CD4-positive, CD25-positive, alpha-beta regulatory T cell (primary cell): ENCODE measurements at regions not wholly inside any gene's neighbourhood (a gene's known extent, or its start where the extent isn't known, plus 50 kb on each side); places are given as distances from the start of the nearest gene placed in this dataset.

Source experiments
- ATAC-seq, 2 donors: fragments of 150-1000 bp; cut with Tn5 transposase; one replicate each; pipeline ENCODE4 v1.10.0; 2021; ENCODE audit warnings: low read depth in 2 of 2, moderate number of reproducible peaks in 2 of 2, moderate library complexity in 1 of 2
- DNase-seq, 3 donors: peaks; one replicate each; pipeline versions ENCODE4 v3.0.0 to v3.0.0-alpha.2; 2012 to 2022; ENCODE audit warnings: mixed read lengths in 1 of 3
- H3K27ac ChIP-seq: one replicate; pipeline ENCODE4 v1.7.0; 2013; ENCODE audit warnings: mild to moderate bottlenecking, low read length; ENCODE audit not compliant: insufficient read depth, poor library complexity, severe bottlenecking
- H3K27me3 ChIP-seq: one replicate; pipeline ENCODE4 v1.7.0; 2013; ENCODE audit warnings: low read length; ENCODE audit not compliant: control insufficient read depth, insufficient read depth
- H3K36me3 ChIP-seq: one replicate; pipeline ENCODE4 v1.7.0; 2013; ENCODE audit warnings: mild to moderate bottlenecking, low read length, moderate library complexity; ENCODE audit not compliant: control insufficient read depth, insufficient read depth
- H3K4me1 ChIP-seq: 2 replicates; pipeline ENCODE4 v1.7.0; 2013; ENCODE audit warnings: mild to moderate bottlenecking, low read length; ENCODE audit not compliant: insufficient read depth, control insufficient read depth, poor library complexity, severe bottlenecking
- H3K4me3 ChIP-seq: one replicate; pipeline ENCODE4 v1.7.0; 2013; ENCODE audit warnings: low read depth, mild to moderate bottlenecking, low read length, moderate library complexity
- H3K9me3 ChIP-seq, 2 experiments: 1 replicate in 1 of 2; 2 replicates in 1 of 2; pipeline ENCODE4 v1.7.0; 2013; ENCODE audit warnings: low read length in 2 of 2, mild to moderate bottlenecking in 1 of 2, moderate library complexity in 1 of 2; ENCODE audit not compliant: control insufficient read depth in 2 of 2
- H3K27ac Mint-ChIP-seq, 3 donors: one replicate each; pipeline ENCODE4 v1.8.0; 2020 to 2022; ENCODE audit warnings: mild to moderate bottlenecking in 3 of 3, mixed read lengths in 3 of 3, moderate library complexity in 2 of 3
- H3K27me3 Mint-ChIP-seq: one replicate; pipeline ENCODE4 v1.8.0; 2022; ENCODE audit warnings: mild to moderate bottlenecking, mixed read lengths
- H3K36me3 Mint-ChIP-seq: one replicate; pipeline ENCODE4 v1.8.0; 2020; ENCODE audit warnings: mixed read lengths
- H3K4me1 Mint-ChIP-seq, 4 donors: one replicate each; pipeline ENCODE4 v1.8.0; 2020 to 2022; ENCODE audit warnings: mixed read lengths in 4 of 4, mild to moderate bottlenecking in 1 of 4
- H3K4me3 Mint-ChIP-seq, 4 donors: one replicate each; pipeline ENCODE4 v1.8.0; 2020 to 2022; ENCODE audit warnings: mild to moderate bottlenecking in 4 of 4, mixed read lengths in 4 of 4, moderate library complexity in 3 of 4
- H3K9me3 Mint-ChIP-seq, 7 donors: one replicate each; pipeline ENCODE4 v1.8.0; 2020 to 2022; ENCODE audit warnings: mixed read lengths in 7 of 7, mild to moderate bottlenecking in 3 of 7, moderate library complexity in 2 of 7

GRCh38 chr9:10674586-10674985 is 61.8 kb upstream of the PTPRD start:
- ATAC-seq (no peak), DNase-seq (no peak)
- Mint-ChIP-seq H3K4me3 (no peak overlapping the region), H3K27me3 (no peaks in the 10 kb centered on the region), H3K27ac (no peak overlapping the region), H3K9me3 (peaks cover 0 to 46% (median 11%) of the 10 kb centered on the region in 7 donors), H3K4me1 (no peaks in the 10 kb centered on the region), H3K36me3 (no peaks in the 10 kb centered on the region)
- peaks cover 2 to 21% of the 10 kb centered on the region in 2 experiments for H3K9me3 ChIP-seq
- H3K4me3 ChIP-seq: no peak overlapping the region
- H3K27ac ChIP-seq: no peak overlapping the region
- H3K36me3 ChIP-seq: no peaks in the 10 kb centered on the region
- no peaks in the 10 kb centered on the region for H3K4me1 ChIP-seq
- H3K27me3 ChIP-seq: no peaks in the 10 kb centered on the region

GRCh38 chr9:10678010-10678409 is 65.2 kb upstream of the PTPRD start:
- Histone ChIP-seq H3K27me3 (no peaks in the 10 kb centered on the region), H3K27ac (no peak overlapping the region), H3K9me3 (peaks cover 2 to 14% of the 10 kb centered on the region in 2 experiments), H3K36me3 (no peaks in the 10 kb centered on the region), H3K4me3 (no peak overlapping the region), H3K4me1 (no peaks in the 10 kb centered on the region)
- DNase-seq (no peak), ATAC-seq (no peak)
- no peaks in the 10 kb centered on the region for H3K4me1 Mint-ChIP-seq
- H3K4me3 Mint-ChIP-seq: no peak overlapping the region
- H3K36me3 Mint-ChIP-seq: no peaks in the 10 kb centered on the region
- peaks cover 3 to 38% (median 10%) of the 10 kb centered on the region in 7 donors for H3K9me3 Mint-ChIP-seq
- H3K27ac Mint-ChIP-seq: no peak overlapping the region
- H3K27me3 Mint-ChIP-seq: no peaks in the 10 kb centered on the region

DNA sequence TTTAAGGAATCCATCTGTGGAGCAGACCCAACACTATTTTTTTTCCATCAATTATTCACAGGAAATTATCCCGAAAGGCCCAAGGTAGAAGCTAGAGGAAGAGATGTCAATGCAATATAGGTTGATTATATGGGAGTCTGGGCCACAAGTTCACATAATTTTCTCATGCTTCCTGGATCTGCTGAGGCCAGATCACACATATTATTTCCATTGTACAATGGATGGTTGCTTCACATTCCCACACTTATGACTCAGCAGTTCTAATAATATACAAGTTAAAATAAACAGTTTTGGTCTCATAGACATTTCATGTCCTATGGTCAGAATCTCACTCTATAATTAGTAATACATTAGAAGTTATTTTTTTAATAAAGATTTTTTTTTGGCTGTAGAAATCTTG is 66.0 kb upstream of the PTPRD start:
- DNase-seq (no peak), ATAC-seq (no peak)
- H3K27me3 Mint-ChIP-seq: no peaks in the 10 kb centered on the region
- no peaks in the 10 kb centered on the region for H3K27me3 ChIP-seq
- no peak overlapping the region for H3K27ac Mint-ChIP-seq
- peaks cover 3 to 33% (median 7%) of the 10 kb centered on the region in 7 donors for H3K9me3 Mint-ChIP-seq
- peaks cover 2 to 11% of the 10 kb centered on the region in 2 experiments for H3K9me3 ChIP-seq
- H3K27ac ChIP-seq: no peak overlapping the region
- H3K36me3 Mint-ChIP-seq: no peaks in the 10 kb centered on the region
- no peak overlapping the region for H3K4me3 Mint-ChIP-seq
- H3K36me3 ChIP-seq: no peaks in the 10 kb centered on the region
- H3K4me3 ChIP-seq: no peak overlapping the region
- no peaks in the 10 kb centered on the region for H3K4me1 Mint-ChIP-seq
- no peaks in the 10 kb centered on the region for H3K4me1 ChIP-seq

DNA sequence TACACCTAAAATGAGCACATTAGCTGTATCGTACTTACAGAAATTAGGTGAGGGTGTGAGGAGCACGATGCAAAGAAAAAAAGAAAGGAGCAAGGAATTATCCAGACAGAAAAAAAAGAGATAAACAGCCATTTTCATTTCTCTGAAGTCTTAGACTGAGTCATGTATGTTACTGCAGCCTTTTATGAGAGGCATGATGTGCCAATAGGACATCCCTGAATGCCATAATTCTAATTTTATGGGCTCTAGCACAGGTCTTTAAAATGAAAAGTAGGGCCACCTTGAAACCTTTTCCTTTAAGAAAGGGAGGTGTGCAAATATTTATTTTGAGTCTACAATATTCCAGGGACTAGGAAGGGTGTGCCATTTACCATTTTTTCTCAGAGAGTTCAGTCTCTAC is 74.1 kb upstream of the PTPRD start:
- H3K36me3 Mint-ChIP-seq: no peaks in the 10 kb centered on the region
- H3K9me3 Mint-ChIP-seq: peaks cover 7 to 37% (median 15%) of the 10 kb centered on the region in 7 donors
- Histone ChIP-seq H3K27me3 (no peaks in the 10 kb centered on the region), H3K4me3 (no peak overlapping the region), H3K27ac (no peak overlapping the region), H3K4me1 (no peaks in the 10 kb centered on the region), H3K9me3 (peaks cover 3 to 13% of the 10 kb centered on the region in 2 experiments), H3K36me3 (no peaks in the 10 kb centered on the region)
- DNase-seq (no peak), ATAC-seq (no peak)
- no peak overlapping the region for H3K27ac Mint-ChIP-seq
- no peaks in the 10 kb centered on the region for H3K27me3 Mint-ChIP-seq
- no peak overlapping the region for H3K4me3 Mint-ChIP-seq
- peaks cover 0 to 5% (median 0%) of the 10 kb centered on the region in 4 donors for H3K4me1 Mint-ChIP-seq

GRCh38 chr9:10690546-10690945 is 77.7 kb upstream of the PTPRD start:
- ATAC-seq (no peak), DNase-seq (no peak)

GRCh38 chr9:10697044-10697443 is 84.2 kb upstream of the PTPRD start:
- Mint-ChIP-seq H3K4me1 (no peaks in the 10 kb centered on the region), H3K27ac (no peak overlapping the region), H3K9me3 (peaks cover 0 to 39% (median 14%) of the 10 kb centered on the region in 7 donors), H3K27me3 (no peaks in the 10 kb centered on the region), H3K36me3 (no peaks in the 10 kb centered on the region), H3K4me3 (no peak overlapping the region)
- no peak overlapping the region for H3K4me3 ChIP-seq
- ATAC-seq: no peak
- H3K27me3 ChIP-seq: no peaks in the 10 kb centered on the region
- H3K36me3 ChIP-seq: no peaks in the 10 kb centered on the region
- H3K9me3 ChIP-seq: peaks cover 3 to 4% of the 10 kb centered on the region in 2 experiments
- no peaks in the 10 kb centered on the region for H3K4me1 ChIP-seq
- DNase-seq: no peak
- H3K27ac ChIP-seq: no peak overlapping the region

More at GRCh38 chr9:10690546-10690945, 77.7 kb upstream of the PTPRD start:
- no peak overlapping the region for H3K27ac ChIP-seq
- peaks cover 6 to 17% of the 10 kb centered on the region in 2 experiments for H3K9me3 ChIP-seq
- H3K4me3 ChIP-seq: no peak overlapping the region
- H3K27me3 Mint-ChIP-seq: no peaks in the 10 kb centered on the region
- no peak overlapping the region for H3K4me3 Mint-ChIP-seq
- no peaks in the 10 kb centered on the region for H3K27me3 ChIP-seq
- no peaks in the 10 kb centered on the region for H3K36me3 ChIP-seq
- no peak overlapping the region for H3K27ac Mint-ChIP-seq
- peaks cover 7 to 35% (median 16%) of the 10 kb centered on the region in 7 donors for H3K9me3 Mint-ChIP-seq
- H3K36me3 Mint-ChIP-seq: no peaks in the 10 kb centered on the region
- peaks cover 0 to 5% (median 0%) of the 10 kb centered on the region in 4 donors for H3K4me1 Mint-ChIP-seq
- no peaks in the 10 kb centered on the region for H3K4me1 ChIP-seq

- H3K36me3 ChIP-seq: no peaks in the 10 kb centered on the region
- H3K27me3 Mint-ChIP-seq: no peaks in the 10 kb centered on the region
- H3K27ac Mint-ChIP-seq: no peak overlapping the region
- H3K4me1 Mint-ChIP-seq: no peaks in the 10 kb centered on the region
- no peak overlapping the region for H3K4me3 ChIP-seq
- no peaks in the 10 kb centered on the region for H3K27me3 ChIP-seq
- H3K27ac ChIP-seq: no peak overlapping the region
- ATAC-seq (no peak), DNase-seq (no peak)
- no peaks in the 10 kb centered on the region for H3K9me3 ChIP-seq
- H3K9me3 Mint-ChIP-seq: peaks cover 0 to 34% (median 10%) of the 10 kb centered on the region in 7 donors
- no peak overlapping the region for H3K4me3 Mint-ChIP-seq
- H3K4me1 ChIP-seq: no peaks in the 10 kb centered on the region
- H3K36me3 Mint-ChIP-seq: no peaks in the 10 kb centered on the region
These were observed 87.5 kb upstream of the PTPRD start for GRCh38 chr9:10700291-10700690.

DNA sequence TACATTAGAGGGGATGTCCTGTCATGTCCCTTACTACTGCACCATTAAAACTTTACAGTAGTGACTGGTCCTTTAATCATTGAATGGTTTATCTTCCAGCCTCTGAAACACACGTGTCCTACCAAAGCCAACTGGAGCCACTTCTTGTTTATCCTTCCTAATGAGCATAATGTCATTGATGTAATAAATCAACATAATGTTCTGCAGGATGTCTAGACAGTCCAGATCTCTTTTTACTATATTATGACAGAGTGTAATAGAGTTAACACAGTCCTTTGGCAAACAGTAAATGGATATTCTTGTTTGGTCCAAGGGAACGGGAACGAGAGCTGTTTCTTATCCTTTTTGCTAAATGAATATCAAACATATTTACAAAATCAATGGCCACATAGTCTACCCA is 88.1 kb upstream of the PTPRD start:
- H3K27ac Mint-ChIP-seq: no peak overlapping the region
- ATAC-seq: no peak
- H3K36me3 Mint-ChIP-seq: no peaks in the 10 kb centered on the region
- no peaks in the 10 kb centered on the region for H3K4me1 Mint-ChIP-seq
- H3K4me1 ChIP-seq: no peaks in the 10 kb centered on the region
- no peak overlapping the region for H3K4me3 ChIP-seq
- DNase-seq: no peak
- no peaks in the 10 kb centered on the region for H3K27me3 Mint-ChIP-seq
- H3K27ac ChIP-seq: no peak overlapping the region
- no peaks in the 10 kb centered on the region for H3K27me3 ChIP-seq
- H3K9me3 Mint-ChIP-seq: peaks cover 0 to 30% (median 10%) of the 10 kb centered on the region in 7 donors
- H3K4me3 Mint-ChIP-seq: no peak overlapping the region
- H3K36me3 ChIP-seq: no peaks in the 10 kb centered on the region
- no peaks in the 10 kb centered on the region for H3K9me3 ChIP-seq
